ENCODE measurements at regions not wholly inside any gene's neighbourhood (a gene's known extent, or its start where the extent isn't known, plus 50 kb on each side); places are given as distances from the start of the nearest gene placed in this dataset.
"Not testable (repeated sequence)": the region's sequence is repeated elsewhere in the genome, so short reads cannot be mapped to it uniquely, and the experiment has no call there.

- no peaks in the 10 kb centered on the region for H3K9me3 ChIP-seq (ENCODE audit: low read length)
- H3K4me1 ChIP-seq (ENCODE audit: insufficient read depth, low read length, poor library complexity, severe bottlenecking): no peaks in the 10 kb centered on the region
- CTCF ChIA-PET (ENCODE audit: unreplicated experiment): no interaction called here
- no peaks in the 10 kb centered on the region for H4K20me1 ChIP-seq (ENCODE audit: insufficient read depth, low read length)
- H2AFZ ChIP-seq (ENCODE audit: low read length): no peak overlapping the region
- H3K36me3 ChIP-seq (ENCODE audit: insufficient read depth, low read length): no peaks in the 10 kb centered on the region
- BruUV-seq (replicated peaks): no TSS peak
- H3K79me2 ChIP-seq (ENCODE audit: insufficient read depth, low read depth, low read length): no peaks in the 10 kb centered on the region
- H3K9me2 ChIP-seq (ENCODE audit: insufficient read depth, low read length): no peaks in the 10 kb centered on the region
- no peak for DNase-seq (ENCODE audit: low spot score)
- no peak overlapping the region for H3K4me2 ChIP-seq (ENCODE audit: low read length)
- H3K4me3 ChIP-seq (ENCODE audit: low read depth, low read length, poor library complexity, severe bottlenecking): no peak overlapping the region
- H3K27ac ChIP-seq (ENCODE audit: low read depth, low read length, poor library complexity, severe bottlenecking): no peak overlapping the region
- TF ChIP-seq CTCF (conservative IDR thresholded peaks at IDR 0.05; ENCODE audit: low read length) (no peak), EZH2phosphoT487 (IDR thresholded peaks at IDR 0.05; ENCODE audit: borderline replicate concordance, low read depth, low read length) (no peak)
- intact Hi-C loops (cut with micrococcal nuclease; ENCODE audit: unreplicated experiment): no loop called here
- POLR2A ChIA-PET: no interaction called here
These were observed 186.5 kb upstream of the BET1 start for GRCh38 chr7:94190599-94191061.

- intact Hi-C loops (cut with micrococcal nuclease; ENCODE audit: unreplicated experiment); H3K27ac ChIP-seq (ENCODE audit: low read depth, low read length, poor library complexity, severe bottlenecking); CTCF ChIA-PET (ENCODE audit: unreplicated experiment); H3K9me2 ChIP-seq (ENCODE audit: insufficient read depth, low read length); DNase-seq (ENCODE audit: low spot score); H2AFZ ChIP-seq (ENCODE audit: low read length); H3K4me1 ChIP-seq (ENCODE audit: insufficient read depth, low read length, poor library complexity, severe bottlenecking); H3K4me3 ChIP-seq (ENCODE audit: low read depth, low read length, poor library complexity, severe bottlenecking); H3K36me3 ChIP-seq (ENCODE audit: insufficient read depth, low read length); H3K9me3 ChIP-seq (ENCODE audit: low read length); H3K79me2 ChIP-seq (ENCODE audit: insufficient read depth, low read depth, low read length); H4K20me1 ChIP-seq (ENCODE audit: insufficient read depth, low read length); BruUV-seq (replicated peaks); H3K4me2 ChIP-seq (ENCODE audit: low read length): not testable (repeated sequence)
- POLR2A ChIA-PET: interaction anchor here (1.8 kb wide), 1 partner anchor 28 kb away, joined by 5 read pairs; no protein-coding TSS in a partner anchor
These were observed 190.3 kb upstream of the BET1 start for GRCh38 chr7:94194426-94194825.

GRCh38 chr7:94195201-94195600 is 191.0 kb upstream of the BET1 start:
- H3K27ac ChIP-seq (ENCODE audit: low read depth, low read length, poor library complexity, severe bottlenecking): no peak overlapping the region
- H3K9me2 ChIP-seq (ENCODE audit: insufficient read depth, low read length): no peaks in the 10 kb centered on the region
- no peak for DNase-seq (ENCODE audit: low spot score)
- no peak overlapping the region for H3K4me3 ChIP-seq (ENCODE audit: low read depth, low read length, poor library complexity, severe bottlenecking)
- POLR2A ChIA-PET: interaction anchor here (1.8 kb wide), 1 partner anchor 28 kb away, joined by 5 read pairs; no protein-coding TSS in a partner anchor
- CTCF ChIA-PET (ENCODE audit: unreplicated experiment): no interaction called here
- H3K36me3 ChIP-seq (ENCODE audit: insufficient read depth, low read length): no peaks in the 10 kb centered on the region
- no peaks in the 10 kb centered on the region for H3K9me3 ChIP-seq (ENCODE audit: low read length)
- intact Hi-C loops (cut with micrococcal nuclease; ENCODE audit: unreplicated experiment): no loop called here
- H4K20me1 ChIP-seq (ENCODE audit: insufficient read depth, low read length): no peaks in the 10 kb centered on the region
- no peaks in the 10 kb centered on the region for H3K4me1 ChIP-seq (ENCODE audit: insufficient read depth, low read length, poor library complexity, severe bottlenecking)
- BruUV-seq (replicated peaks): no TSS peak
- H3K79me2 ChIP-seq (ENCODE audit: insufficient read depth, low read depth, low read length): no peaks in the 10 kb centered on the region
- TF ChIP-seq CTCF (conservative IDR thresholded peaks at IDR 0.05; ENCODE audit: low read length) (no peak), EZH2phosphoT487 (IDR thresholded peaks at IDR 0.05; ENCODE audit: borderline replicate concordance, low read depth, low read length) (no peak)
- H2AFZ ChIP-seq (ENCODE audit: low read length): no peak overlapping the region
- H3K4me2 ChIP-seq (ENCODE audit: low read length): no peak overlapping the region

All from OCI-LY7 (cell line).